AG10803 (cell line): ENCODE measurements at regions not wholly inside any gene's neighbourhood (a gene's known extent, or its start where the extent isn't known, plus 50 kb on each side); places are given as distances from the start of the nearest gene placed in this dataset.

Source experiments
- DNase-seq: peaks from one replicate; pipeline ENCODE4 v3.0.0; 2010; ENCODE audit warnings: low read depth
- H3K4me3 ChIP-seq: 2 replicates; pipeline ENCODE4 v1.5.1; 2011; ENCODE audit warnings: mild to moderate bottlenecking, low read length, control low read depth
- CTCF ChIP-seq: conservative IDR thresholded peaks from 2 replicates; pipeline ENCODE4 v1.5.1; 2011; ENCODE audit warnings: mild to moderate bottlenecking, low read length, control low read depth, inconsistent platforms

GRCh38 chr6:164102693-164103092 lies 688.2 kb downstream of the QKI start:
- no peak for DNase-seq
- H3K4me3 ChIP-seq = no peak overlapping the region
- TF ChIP-seq CTCF = no peak

DNA sequence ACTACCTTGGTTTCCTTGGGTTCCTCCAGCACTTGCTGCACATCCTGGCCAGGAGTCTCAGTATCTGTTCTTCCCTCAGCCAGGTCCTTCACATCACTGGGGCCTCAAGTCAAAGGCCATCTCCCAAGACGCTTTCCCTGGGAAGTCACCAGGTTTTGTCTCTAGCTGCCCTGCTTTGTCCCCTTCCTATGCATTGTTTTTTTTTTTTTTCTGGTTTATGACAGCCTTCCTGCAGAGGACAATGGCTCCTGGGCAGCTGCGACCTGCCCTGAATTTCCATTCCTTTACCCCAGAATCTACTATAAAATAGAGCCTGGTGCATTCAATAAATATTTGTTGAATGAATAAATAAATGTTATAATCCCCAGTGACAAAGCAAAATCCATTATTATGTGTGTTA lies 687.3 kb downstream of the QKI start:
- H3K4me3 ChIP-seq = no peak overlapping the region
- no peak for DNase-seq
- TF ChIP-seq CTCF = no peak

DNA sequence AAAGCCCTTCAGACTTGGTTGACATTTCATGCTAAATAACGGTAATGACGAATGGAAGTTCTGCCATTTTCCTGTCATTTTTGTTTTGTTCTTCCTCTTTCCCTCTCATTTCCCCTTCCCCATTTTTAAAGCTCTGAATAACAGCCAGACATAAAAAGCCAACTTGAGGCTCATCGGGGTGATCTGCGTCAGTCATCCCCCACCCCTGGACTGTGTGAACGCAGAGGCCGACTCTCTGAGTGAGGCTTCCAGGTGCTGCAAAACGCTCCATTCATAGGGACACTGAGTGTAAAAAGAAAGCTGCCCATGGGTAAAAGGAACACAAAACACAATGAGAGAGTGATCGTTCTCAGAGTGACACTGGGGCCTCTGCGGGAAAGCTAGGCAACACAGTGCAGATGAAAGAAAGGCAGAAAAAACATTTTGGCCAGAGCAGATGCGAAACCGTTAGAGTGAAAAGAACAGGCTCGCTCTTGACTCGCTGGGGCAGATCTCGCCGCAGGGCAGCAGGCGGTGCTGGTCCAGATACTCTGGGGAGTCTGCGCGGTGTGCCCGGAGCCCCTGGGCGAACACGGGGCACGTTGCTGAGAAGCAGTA lies 684.8 kb downstream of the QKI start:
- no peak overlapping the region for H3K4me3 ChIP-seq
- TF ChIP-seq CTCF = no peak
- no peak for DNase-seq

DNA sequence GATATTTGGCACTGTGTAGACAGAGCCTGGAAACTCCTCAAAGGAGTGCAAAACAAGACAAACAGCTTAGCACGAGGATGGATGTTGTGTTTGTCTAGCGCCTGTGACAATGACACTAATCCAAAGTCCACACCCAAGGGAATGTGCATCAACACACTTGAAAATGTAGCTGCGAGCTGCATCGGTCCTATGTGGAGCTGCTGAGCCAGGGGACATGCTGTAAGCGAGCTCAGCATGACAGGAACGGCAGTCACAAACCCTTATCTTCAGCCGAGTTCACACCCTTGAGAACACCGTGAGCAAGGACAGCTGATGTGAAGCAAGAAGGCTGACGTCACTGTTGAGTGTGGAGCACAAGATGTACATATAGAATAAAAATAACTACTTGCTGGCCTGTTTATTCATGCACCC lies 684.3 kb downstream of the QKI start:
- no peak for TF ChIP-seq CTCF
- no peak for DNase-seq
- no peak overlapping the region for H3K4me3 ChIP-seq

DNA sequence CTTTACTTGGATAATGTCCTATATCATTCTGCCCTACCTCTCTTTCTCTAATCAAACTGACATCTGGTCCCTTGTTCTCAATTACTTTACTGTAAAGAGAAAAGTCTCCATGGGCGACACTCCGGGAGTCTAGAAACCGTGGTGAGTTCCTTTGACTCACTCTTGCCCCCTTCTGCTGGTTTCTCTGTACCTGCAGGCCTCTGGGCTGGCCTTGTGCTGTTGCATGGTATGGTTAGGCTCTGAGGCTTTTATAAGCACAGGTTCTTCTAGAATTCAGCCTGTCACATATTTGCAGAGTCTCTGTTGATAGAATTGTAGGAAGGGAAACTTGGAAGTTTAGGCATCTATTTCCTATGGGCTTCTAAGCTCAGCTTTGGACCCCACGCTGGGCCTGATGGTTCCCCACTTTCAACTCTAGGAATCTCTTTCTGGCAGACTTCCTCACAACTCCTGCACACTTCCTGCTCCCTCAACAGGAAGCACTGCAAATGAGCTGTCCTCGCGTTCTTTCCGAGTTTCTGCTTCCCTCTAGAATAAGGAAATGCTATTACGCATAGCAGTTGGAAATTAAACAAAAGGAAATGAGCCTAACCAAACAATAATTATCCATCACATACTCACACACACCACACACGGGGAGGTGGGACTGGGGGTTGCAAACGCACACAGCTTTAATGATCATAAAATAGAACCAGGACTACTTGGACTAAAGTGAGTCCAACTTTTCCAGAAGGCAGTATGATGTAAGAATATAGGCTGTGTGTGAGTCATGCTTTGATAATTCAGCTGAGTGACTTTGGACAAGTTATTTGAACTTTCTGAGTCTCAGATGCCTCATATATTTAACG lies 683.3 kb downstream of the QKI start:
- peak; percentile 49 for DNase-seq
- no peak for TF ChIP-seq CTCF
- no peak overlapping the region for H3K4me3 ChIP-seq

- H3K4me3 ChIP-seq = no peak overlapping the region
- no peak for DNase-seq
- no peak for TF ChIP-seq CTCF
These were observed 682.5 kb downstream of the QKI start for GRCh38 chr6:164097056-164097455.

- H3K4me3 ChIP-seq = no peak overlapping the region
- peak; percentile 31 for DNase-seq
- no peak for TF ChIP-seq CTCF
These were observed 680.5 kb downstream of the QKI start for GRCh38 chr6:164095056-164095455.
